HFF-Myc (cell line): ENCODE measurements at regions not wholly inside any gene's neighbourhood (a gene's known extent, or its start where the extent isn't known, plus 50 kb on each side); places are given as distances from the start of the nearest gene placed in this dataset.

Experiments used
- DNase-seq: peaks from one replicate; pipeline ENCODE4 v3.0.0-alpha.2; 2011; ENCODE audit warnings: low read depth; ENCODE audit errors: extremely low read depth
- H3K4me3 ChIP-seq: replicated peaks from 2 replicates; pipeline ENCODE4 v1.5.1; 2011; ENCODE audit warnings: low read depth, mild to moderate bottlenecking, control low read depth, low read length
- CTCF ChIP-seq: IDR thresholded peaks from 2 replicates; pipeline ENCODE4 v1.5.1; 2012; ENCODE audit warnings: mild to moderate bottlenecking, low read depth, low read length, control low read depth; ENCODE audit errors: missing control alignments

DNA sequence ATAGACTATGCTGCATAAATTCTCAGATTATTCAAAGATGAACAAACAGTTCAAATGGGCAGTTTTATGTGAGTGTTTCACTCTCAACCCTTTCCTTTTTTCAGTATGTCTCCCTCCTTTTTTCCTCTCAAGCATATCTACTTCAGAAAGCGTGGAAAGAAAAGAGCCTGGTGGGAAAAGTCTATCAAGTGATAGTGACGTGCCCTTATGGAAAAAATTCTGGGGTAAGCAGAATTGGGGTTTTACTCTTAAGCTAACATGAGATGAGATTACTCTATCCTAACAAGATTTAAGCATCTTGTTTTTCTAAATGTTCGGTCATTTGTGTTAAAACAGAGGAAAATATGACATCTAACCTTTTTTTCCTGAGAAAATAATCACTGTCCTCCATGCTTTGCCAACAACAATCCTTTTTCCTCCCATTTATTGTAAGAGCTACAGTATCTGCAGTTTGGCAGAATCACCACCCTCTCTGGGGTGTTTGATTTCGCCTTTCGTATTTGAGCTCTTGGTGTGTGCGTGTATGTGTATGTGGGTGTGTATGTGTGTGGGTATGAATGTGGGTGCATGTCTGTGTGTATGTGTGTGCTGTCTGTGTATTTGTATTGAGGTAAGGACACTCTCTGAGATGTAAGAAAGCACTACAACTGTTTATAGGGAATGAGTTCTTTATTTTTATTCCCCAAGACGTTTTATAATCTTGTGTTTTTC is 143.9 kb upstream of the L3MBTL4 start:
- no peak overlapping the region for H3K4me3 ChIP-seq
- TF ChIP-seq CTCF = no peak

DNA sequence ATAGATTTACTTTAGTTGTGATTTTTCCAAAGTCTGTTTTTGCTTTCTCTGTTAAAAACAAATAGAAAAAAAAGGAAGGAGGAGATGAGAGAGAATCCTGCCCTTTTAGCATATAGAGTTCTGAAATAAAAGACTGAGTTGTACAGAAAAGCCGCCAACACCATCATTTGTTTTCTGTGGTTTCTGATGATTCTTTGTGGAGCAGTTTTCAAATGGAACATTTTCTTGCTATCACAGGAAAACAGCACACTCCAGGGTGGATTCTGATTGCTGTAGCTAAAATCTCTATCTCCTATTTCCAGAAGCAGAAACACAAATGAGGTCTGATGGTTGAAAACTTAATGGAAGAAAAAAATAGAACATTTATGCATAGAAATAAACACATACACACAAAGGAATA is 144.6 kb upstream of the L3MBTL4 start:
- no peak overlapping the region for H3K4me3 ChIP-seq
- TF ChIP-seq CTCF = no peak
- no peak for DNase-seq

More for the DNA sequence above, 143.9 kb upstream of the L3MBTL4 start:
- DNase-seq = no peak

GRCh38 chr18:6561016-6561415 is 146.3 kb upstream of the L3MBTL4 start:
- TF ChIP-seq CTCF = no peak
- DNase-seq = no peak
- H3K4me3 ChIP-seq = no peak overlapping the region

DNA sequence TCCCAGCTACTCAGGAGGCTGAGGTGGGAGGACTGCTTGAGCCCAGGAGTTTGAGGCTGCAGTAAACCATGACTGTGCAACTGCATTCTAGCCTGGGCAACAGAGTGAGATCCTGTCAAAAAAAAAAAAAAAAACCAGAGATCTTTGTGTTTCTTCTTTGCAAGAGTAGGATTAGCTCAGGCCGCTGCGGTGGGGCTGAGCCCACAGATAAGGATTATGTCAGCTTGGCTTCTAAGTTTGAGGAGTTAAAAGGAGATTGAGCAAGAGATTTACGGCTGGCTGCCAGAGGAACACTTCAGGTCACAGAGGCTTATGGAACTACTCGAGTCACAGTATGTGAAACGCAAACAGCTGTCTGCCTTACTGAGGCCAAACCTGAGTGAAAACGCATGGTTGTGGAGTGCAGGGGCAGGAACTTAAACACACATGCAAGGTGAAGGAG is 146.7 kb upstream of the L3MBTL4 start:
- H3K4me3 ChIP-seq = no peak overlapping the region
- no peak for DNase-seq
- TF ChIP-seq CTCF = no peak

DNA sequence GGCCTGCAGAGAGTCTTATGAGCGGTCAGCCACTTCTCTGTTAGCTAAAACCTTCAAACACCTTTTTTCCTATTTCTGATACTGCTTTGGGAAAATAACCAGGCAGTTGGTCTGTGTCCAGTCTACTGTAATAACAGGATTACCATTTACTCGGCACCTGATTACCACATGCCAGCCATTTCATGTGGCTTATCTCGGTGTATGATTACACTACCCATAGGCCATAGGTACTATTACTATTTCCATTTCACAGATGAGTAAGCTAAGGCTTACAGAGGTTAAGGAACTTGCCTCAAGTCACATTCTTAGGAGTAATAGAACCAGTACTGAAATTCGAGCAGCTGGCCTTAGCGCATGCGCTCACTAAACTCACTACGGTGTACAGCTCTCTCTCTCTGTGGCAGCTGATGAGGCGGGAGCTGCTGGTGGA is 147.2 kb upstream of the L3MBTL4 start:
- TF ChIP-seq CTCF = no peak
- H3K4me3 ChIP-seq = no peak overlapping the region
- no peak for DNase-seq

- no peak overlapping the region for H3K4me3 ChIP-seq
- TF ChIP-seq CTCF = no peak
- no peak for DNase-seq
Observed at GRCh38 chr18:6563896-6564295, 149.2 kb upstream of the L3MBTL4 start.
